ENCODE measurements at regions not wholly inside any gene's neighbourhood (a gene's known extent, or its start where the extent isn't known, plus 50 kb on each side); places are given as distances from the start of the nearest gene placed in this dataset.
A peak's percentile ranks its signal among the peaks of the same experiment; 100 is the strongest.

DNA sequence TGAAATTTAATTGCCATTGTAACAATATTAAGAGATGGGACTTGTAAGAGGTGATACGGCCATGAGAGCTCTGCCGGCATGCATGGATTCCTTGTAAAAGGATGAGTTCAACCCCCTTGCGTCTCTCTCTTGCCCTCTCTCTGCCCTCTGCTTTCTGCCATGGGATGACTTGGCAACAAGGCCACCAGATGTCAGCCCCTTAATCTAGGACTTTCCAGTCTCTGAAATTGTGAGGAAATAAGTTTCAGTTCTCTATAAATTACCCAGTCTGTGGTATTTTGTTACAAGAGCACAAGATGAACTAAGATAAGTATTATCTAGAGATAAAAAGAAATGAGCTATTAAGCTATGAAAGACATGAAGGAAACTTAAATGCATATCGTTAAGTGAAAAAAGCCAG lies 145.7 kb upstream of the AHR start:
- TF ChIP-seq, protein P1, sequence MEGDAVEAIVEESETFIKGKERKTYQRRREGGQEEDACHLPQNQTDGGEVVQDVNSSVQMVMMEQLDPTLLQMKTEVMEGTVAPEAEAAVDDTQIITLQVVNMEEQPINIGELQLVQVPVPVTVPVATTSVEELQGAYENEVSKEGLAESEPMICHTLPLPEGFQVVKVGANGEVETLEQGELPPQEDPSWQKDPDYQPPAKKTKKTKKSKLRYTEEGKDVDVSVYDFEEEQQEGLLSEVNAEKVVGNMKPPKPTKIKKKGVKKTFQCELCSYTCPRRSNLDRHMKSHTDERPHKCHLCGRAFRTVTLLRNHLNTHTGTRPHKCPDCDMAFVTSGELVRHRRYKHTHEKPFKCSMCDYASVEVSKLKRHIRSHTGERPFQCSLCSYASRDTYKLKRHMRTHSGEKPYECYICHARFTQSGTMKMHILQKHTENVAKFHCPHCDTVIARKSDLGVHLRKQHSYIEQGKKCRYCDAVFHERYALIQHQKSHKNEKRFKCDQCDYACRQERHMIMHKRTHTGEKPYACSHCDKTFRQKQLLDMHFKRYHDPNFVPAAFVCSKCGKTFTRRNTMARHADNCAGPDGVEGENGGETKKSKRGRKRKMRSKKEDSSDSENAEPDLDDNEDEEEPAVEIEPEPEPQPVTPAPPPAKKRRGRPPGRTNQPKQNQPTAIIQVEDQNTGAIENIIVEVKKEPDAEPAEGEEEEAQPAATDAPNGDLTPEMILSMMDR (IDR thresholded peaks at IDR 0.05), result no peak
- Histone ChIP-seq H3K27me3 (ENCODE audit: control insufficient read depth, insufficient read depth, low read length) (no peaks in the 10 kb centered on the region), H3K27ac (ENCODE audit: low read length) (no peak overlapping the region), H3K36me3 (ENCODE audit: control insufficient read depth, insufficient read depth, low read length) (no peaks in the 10 kb centered on the region), H3K4me3 (ENCODE audit: low read length) (no peak overlapping the region), H3K4me1 (ENCODE audit: control insufficient read depth, insufficient read depth, low read length) (peaks cover 4% of the 10 kb centered on the region), H3K9me3 (ENCODE audit: control insufficient read depth, insufficient read depth, low read length) (no peaks in the 10 kb centered on the region)
- Mint-ChIP-seq H3K36me3 (no peaks in the 10 kb centered on the region), H3K4me1 (peaks cover 0 to 5% of the 10 kb centered on the region in 2 donors), H3K4me3 (no peak overlapping the region), H3K27ac (no peak overlapping the region), H3K27me3 (ENCODE audit: low read depth in 2 of 2) (no peaks in the 10 kb centered on the region), H3K9me3 (no peaks in the 10 kb centered on the region)
- DNase-seq (no peak), ATAC-seq (peak in 2 of 3 donors; percentile 22 to 79)
- WGBS (ENCODE audit: insufficient coverage), result 56% methylated on average over 3 of the region's 4 CpGs
- intact Hi-C loops (cut with micrococcal nuclease), result no loop called here

DNA sequence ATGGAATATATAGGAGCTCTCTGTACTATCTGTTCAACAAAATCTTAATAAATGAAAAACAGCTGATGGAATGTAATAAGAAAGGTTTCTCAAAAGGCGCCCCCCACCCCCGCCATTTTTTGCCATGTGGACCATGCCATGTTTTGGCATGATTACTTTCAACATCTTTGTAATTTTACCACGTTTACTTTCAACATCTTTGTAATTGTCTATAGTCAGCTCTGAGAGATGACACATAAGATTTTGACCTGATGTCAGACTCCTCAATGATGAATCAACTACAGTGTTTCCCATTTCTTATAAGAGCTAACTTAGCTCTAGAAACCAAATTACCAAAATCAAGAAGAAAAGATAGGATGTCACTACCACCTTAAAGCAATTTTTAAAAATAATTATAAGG lies 144.9 kb upstream of the AHR start:
- Histone ChIP-seq H3K36me3 (ENCODE audit: control insufficient read depth, insufficient read depth, low read length) (no peaks in the 10 kb centered on the region), H3K4me3 (ENCODE audit: low read length) (no peak overlapping the region), H3K27ac (ENCODE audit: low read length) (no peak overlapping the region), H3K27me3 (ENCODE audit: control insufficient read depth, insufficient read depth, low read length) (no peaks in the 10 kb centered on the region), H3K4me1 (ENCODE audit: control insufficient read depth, insufficient read depth, low read length) (peaks cover 4% of the 10 kb centered on the region), H3K9me3 (ENCODE audit: control insufficient read depth, insufficient read depth, low read length) (no peaks in the 10 kb centered on the region)
- no peak for DNase-seq
- H3K4me1 Mint-ChIP-seq, result peaks cover 0 to 5% of the 10 kb centered on the region in 2 donors
- no peak overlapping the region for H3K27ac Mint-ChIP-seq
- H3K36me3 Mint-ChIP-seq, result no peaks in the 10 kb centered on the region
- H3K27me3 Mint-ChIP-seq (ENCODE audit: low read depth in 2 of 2), result no peaks in the 10 kb centered on the region
- no peaks in the 10 kb centered on the region for H3K9me3 Mint-ChIP-seq
- 82% methylated on average over 3 of the region's 3 CpGs for WGBS (ENCODE audit: insufficient coverage)
- no peak for ATAC-seq
- intact Hi-C loops (cut with micrococcal nuclease), result no loop called here
- TF ChIP-seq, protein P1 (IDR thresholded peaks at IDR 0.05), result no peak
- H3K4me3 Mint-ChIP-seq, result no peak overlapping the region

DNA sequence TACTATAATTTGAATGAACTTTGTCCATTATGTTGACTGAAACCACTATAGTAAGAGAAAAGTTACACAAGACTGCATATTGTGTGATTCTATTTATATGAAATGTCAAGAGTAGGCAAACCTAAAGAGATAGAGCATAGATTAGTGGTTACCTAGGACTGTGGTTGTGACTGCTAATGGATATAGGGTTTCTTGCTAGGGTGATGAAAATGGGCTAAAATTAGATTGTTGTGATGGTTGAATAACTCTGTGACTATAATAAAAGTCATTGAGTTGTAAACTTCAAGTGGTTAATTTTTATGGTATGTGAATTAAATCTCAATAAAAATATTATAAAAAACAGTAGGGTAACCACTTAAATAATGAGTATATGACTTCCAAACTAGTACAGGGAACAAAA lies 142.9 kb upstream of the AHR start:
- ATAC-seq (no peak), DNase-seq (no peak)
- H3K4me1 ChIP-seq (ENCODE audit: control insufficient read depth, insufficient read depth, low read length), result peaks cover 4% of the 10 kb centered on the region
- H3K36me3 Mint-ChIP-seq, result no peaks in the 10 kb centered on the region
- no peaks in the 10 kb centered on the region for H3K9me3 Mint-ChIP-seq
- no peak overlapping the region for H3K27ac ChIP-seq (ENCODE audit: low read length)
- no peak overlapping the region for H3K27ac Mint-ChIP-seq
- H3K4me3 Mint-ChIP-seq, result no peak overlapping the region
- H3K36me3 ChIP-seq (ENCODE audit: control insufficient read depth, insufficient read depth, low read length), result no peaks in the 10 kb centered on the region
- no peaks in the 10 kb centered on the region for H3K9me3 ChIP-seq (ENCODE audit: control insufficient read depth, insufficient read depth, low read length)
- peaks cover 0 to 5% of the 10 kb centered on the region in 2 donors for H3K4me1 Mint-ChIP-seq
- TF ChIP-seq, protein P1 (IDR thresholded peaks at IDR 0.05), result no peak
- intact Hi-C loops (cut with micrococcal nuclease), result no loop called here
- no peaks in the 10 kb centered on the region for H3K27me3 Mint-ChIP-seq (ENCODE audit: low read depth in 2 of 2)
- H3K4me3 ChIP-seq (ENCODE audit: low read length), result no peak overlapping the region
- no peaks in the 10 kb centered on the region for H3K27me3 ChIP-seq (ENCODE audit: control insufficient read depth, insufficient read depth, low read length)

DNA sequence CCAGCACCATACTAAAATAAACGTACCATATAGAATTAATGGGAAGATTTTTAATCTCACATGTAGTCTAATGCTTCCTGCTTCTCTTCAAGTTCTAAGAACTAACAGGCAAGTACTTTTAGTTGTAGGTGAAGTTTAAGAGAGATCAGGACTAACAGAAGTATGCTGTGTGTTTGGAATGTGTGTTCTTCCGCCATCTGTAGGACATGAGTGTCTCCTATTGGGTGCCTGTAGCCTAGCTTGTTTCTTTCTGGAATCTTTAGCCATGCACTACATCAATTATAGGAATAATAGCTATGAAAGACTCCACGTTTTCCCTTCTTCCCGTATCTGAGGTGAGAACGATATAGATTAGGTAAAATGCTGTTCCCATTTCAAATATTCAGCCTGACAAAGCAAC lies 140.2 kb upstream of the AHR start:
- Mint-ChIP-seq H3K27me3 (ENCODE audit: low read depth in 2 of 2) (no peaks in the 10 kb centered on the region), H3K36me3 (no peaks in the 10 kb centered on the region)
- no peaks in the 10 kb centered on the region for H3K36me3 ChIP-seq (ENCODE audit: control insufficient read depth, insufficient read depth, low read length)

More for the DNA sequence above, 140.2 kb upstream of the AHR start:
- H3K4me3 Mint-ChIP-seq, result no peak overlapping the region
- TF ChIP-seq, protein P1 (IDR thresholded peaks at IDR 0.05), result no peak
- no peak for ATAC-seq
- no peaks in the 10 kb centered on the region for H3K4me1 ChIP-seq (ENCODE audit: control insufficient read depth, insufficient read depth, low read length)
- H3K27ac Mint-ChIP-seq, result no peak overlapping the region
- intact Hi-C loops (cut with micrococcal nuclease), result no loop called here
- WGBS (ENCODE audit: insufficient coverage), result 94% methylated on average over 4 of the region's 5 CpGs
- H3K4me3 ChIP-seq (ENCODE audit: low read length), result no peak overlapping the region
- no peaks in the 10 kb centered on the region for H3K9me3 ChIP-seq (ENCODE audit: control insufficient read depth, insufficient read depth, low read length)
- H3K9me3 Mint-ChIP-seq, result no peaks in the 10 kb centered on the region
- H3K4me1 Mint-ChIP-seq, result no peaks in the 10 kb centered on the region
- DNase-seq, result no peak
- no peaks in the 10 kb centered on the region for H3K27me3 ChIP-seq (ENCODE audit: control insufficient read depth, insufficient read depth, low read length)
- H3K27ac ChIP-seq (ENCODE audit: low read length), result no peak overlapping the region
